ENCODE measurements at regions not wholly inside any gene's neighbourhood (a gene's known extent, or its start where the extent isn't known, plus 50 kb on each side); places are given as distances from the start of the nearest gene placed in this dataset.

- peaks cover 0 to 3% (median 0%) of the 10 kb centered on the region in 9 donors for H3K27me3 ChIP-seq
- no peak overlapping the region for H3K4me3 ChIP-seq
- DNase-seq (no peak), ATAC-seq (no peak)
- intact Hi-C loops (cut with DNase I), result no loop called here
- no peaks in the 10 kb centered on the region for H3K4me1 ChIP-seq
- TF ChIP-seq POLR2A (IDR thresholded peaks at IDR 0.05) (no peak), CTCF (IDR thresholded peaks at IDR 0.05) (no peak)
- H3K27ac ChIP-seq, result no peak overlapping the region
- 67 to 80% (median 70%) methylated on average over 2 of the region's 2 CpGs for WGBS, 4 donors
- H3K9me3 ChIP-seq, result no peaks in the 10 kb centered on the region
- H3K36me3 ChIP-seq, result no peaks in the 10 kb centered on the region
Observed at GRCh38 chr10:25820472-25820871, 113.6 kb upstream of the MYO3A start.

- peaks cover 0 to 3% (median 0%) of the 10 kb centered on the region in 9 donors for H3K27me3 ChIP-seq
- ATAC-seq (no peak), DNase-seq (no peak)
- no peaks in the 10 kb centered on the region for H3K4me1 ChIP-seq
- H3K9me3 ChIP-seq, result no peaks in the 10 kb centered on the region
- 50 to 72% (median 59%) methylated on average over 8 of the region's 8 CpGs for WGBS, 4 donors
- intact Hi-C loops (cut with DNase I), result no loop called here
- no peaks in the 10 kb centered on the region for H3K36me3 ChIP-seq
- no peak overlapping the region for H3K27ac ChIP-seq
- H3K4me3 ChIP-seq, result peak overlapping the region in 1 of 12 donors; percentile 16
- TF ChIP-seq CTCF (IDR thresholded peaks at IDR 0.05) (no peak), POLR2A (IDR thresholded peaks at IDR 0.05) (no peak)
Observed at GRCh38 chr10:25820874-25821273, 113.2 kb upstream of the MYO3A start.

- intact Hi-C loops (cut with DNase I), result no loop called here
- DNase-seq, result no peak
- 35 to 45% (median 41%) methylated on average over 4 of the region's 4 CpGs for WGBS, 4 donors
- Histone ChIP-seq H3K4me3 (no peak overlapping the region), H3K36me3 (no peaks in the 10 kb centered on the region), H3K27me3 (peaks cover 0 to 11% (median 0%) of the 10 kb centered on the region in 9 donors), H3K27ac (no peak overlapping the region), H3K9me3 (no peaks in the 10 kb centered on the region), H3K4me1 (no peaks in the 10 kb centered on the region)
- TF ChIP-seq CTCF (IDR thresholded peaks at IDR 0.05), result no peak
- no peak for ATAC-seq
Observed at GRCh38 chr10:25824050-25824449, 110.0 kb upstream of the MYO3A start.

GRCh38 chr10:25828475-25828874, 105.6 kb upstream of the MYO3A start:
- Histone ChIP-seq H3K9me3 (no peaks in the 10 kb centered on the region), H3K4me3 (no peak overlapping the region), H3K27ac (no peak overlapping the region), H3K27me3 (peaks cover 0 to 14% (median 0%) of the 10 kb centered on the region in 9 donors), H3K36me3 (no peaks in the 10 kb centered on the region), H3K4me1 (no peaks in the 10 kb centered on the region)
- DNase-seq (no peak), ATAC-seq (no peak)
- WGBS, 4 donors, result 43 to 46% (median 44%) methylated on average over 4 of the region's 4 CpGs
- no peak for TF ChIP-seq POLR2A (IDR thresholded peaks at IDR 0.05)
- no peak for TF ChIP-seq CTCF (IDR thresholded peaks at IDR 0.05)
- intact Hi-C loops (cut with DNase I), result no loop called here
